Calu3 (cell line): ENCODE measurements at regions not wholly inside any gene's neighbourhood (a gene's known extent, or its start where the extent isn't known, plus 50 kb on each side); places are given as distances from the start of the nearest gene placed in this dataset.

Experiments
- BruUV-seq: library from RNA; stranded (reverse); fragments of 400-500 nt; replicated peaks from 2 replicates; lab custom pipeline; 2021; lab: Mats Ljungman, UMichigan
- CTCF ChIA-PET: fragments of 300-600 bp; sonication (Branson Sonifier 250); formaldehyde crosslinking; loops from one replicate; lab custom pipeline; 2022; ENCODE audit warnings: antibody characterized with exemption; lab: Charles Lee
- DNase-seq: peaks from one replicate; pipeline ENCODE4 v3.0.0; 2022
- H3K27ac Mint-ChIP-seq: one replicate; pipeline ENCODE4 v1.8.0; 2022; ENCODE audit warnings: mixed read lengths; ENCODE audit not compliant: unreplicated experiment
- H3K27me3 Mint-ChIP-seq: one replicate; pipeline ENCODE4 v1.8.0; 2022; ENCODE audit warnings: mixed read lengths; ENCODE audit not compliant: unreplicated experiment
- H3K36me3 Mint-ChIP-seq: one replicate; pipeline ENCODE4 v1.8.0; 2022; ENCODE audit warnings: mild to moderate bottlenecking, moderate library complexity, mixed read lengths; ENCODE audit not compliant: insufficient read depth, unreplicated experiment
- H3K4me1 Mint-ChIP-seq: one replicate; pipeline ENCODE4 v1.8.0; 2022; ENCODE audit warnings: mild to moderate bottlenecking, low read depth, mixed read lengths; ENCODE audit not compliant: unreplicated experiment
- H3K4me3 Mint-ChIP-seq: one replicate; pipeline ENCODE4 v1.8.0; 2022; ENCODE audit warnings: mild to moderate bottlenecking, low read depth, moderate library complexity, mixed read lengths; ENCODE audit not compliant: unreplicated experiment
- H3K9me3 Mint-ChIP-seq: one replicate; pipeline ENCODE4 v1.8.0; 2022; ENCODE audit warnings: low read depth, mixed read lengths; ENCODE audit not compliant: unreplicated experiment
- CTCF ChIP-seq: fragments of 200-600 bp; IDR thresholded peaks from one replicate; pipeline ENCODE4 v1.8.0; 2022; ENCODE audit warnings: antibody characterized with exemption; ENCODE audit not compliant: unreplicated experiment
- intact Hi-C: fragments of 100-400 bp; cut with micrococcal nuclease; formaldehyde crosslinking; loops from one replicate; pipeline ENCODE4 v1.10.0; 2022; ENCODE audit not compliant: unreplicated experiment

- Mint-ChIP-seq H3K36me3 (no peaks in the 10 kb centered on the region), H3K27me3 (no peaks in the 10 kb centered on the region), H3K4me3 (no peak overlapping the region), H3K27ac (no peak overlapping the region), H3K4me1 (no peaks in the 10 kb centered on the region), H3K9me3 (peaks cover 8% of the 10 kb centered on the region)
- no peak for TF ChIP-seq CTCF
- intact Hi-C loops, result no loop called here
- no TSS peak for BruUV-seq
- DNase-seq, result no peak
- CTCF ChIA-PET, result no interaction called here
Measured at GRCh38 chr6:4382362-4382853, 247.0 kb upstream of the ECI2 start.

GRCh38 chr6:4381381-4381780, 246.0 kb upstream of the ECI2 start:
- intact Hi-C loops, result no loop called here
- Mint-ChIP-seq H3K27me3 (no peaks in the 10 kb centered on the region), H3K4me3 (no peak overlapping the region)

GRCh38 chr6:4380881-4381281, 245.5 kb upstream of the ECI2 start:
- no peak for TF ChIP-seq CTCF
- CTCF ChIA-PET, result no interaction called here
- intact Hi-C loops, result no loop called here
- no peak for DNase-seq
- Mint-ChIP-seq H3K9me3 (peaks cover 5% of the 10 kb centered on the region), H3K27ac (no peak overlapping the region), H3K27me3 (no peaks in the 10 kb centered on the region), H3K36me3 (no peaks in the 10 kb centered on the region), H3K4me3 (no peak overlapping the region), H3K4me1 (no peaks in the 10 kb centered on the region)
- no TSS peak for BruUV-seq

More at GRCh38 chr6:4381381-4381780, 246.0 kb upstream of the ECI2 start:
- no TSS peak for BruUV-seq
- Mint-ChIP-seq H3K4me1 (no peaks in the 10 kb centered on the region), H3K9me3 (peaks cover 8% of the 10 kb centered on the region), H3K27ac (no peak overlapping the region), H3K36me3 (no peaks in the 10 kb centered on the region)
- CTCF ChIA-PET, result no interaction called here
- TF ChIP-seq CTCF, result no peak
- no peak for DNase-seq

- no peak for DNase-seq
- no peaks in the 10 kb centered on the region for H3K36me3 Mint-ChIP-seq
- H3K4me3 Mint-ChIP-seq, result no peak overlapping the region
- H3K4me1 Mint-ChIP-seq, result no peaks in the 10 kb centered on the region
- intact Hi-C loops, result no loop called here
- CTCF ChIA-PET, result no interaction called here
- H3K27me3 Mint-ChIP-seq, result no peaks in the 10 kb centered on the region
- TF ChIP-seq CTCF, result no peak
- no peak overlapping the region for H3K27ac Mint-ChIP-seq
- peaks cover 5% of the 10 kb centered on the region for H3K9me3 Mint-ChIP-seq
- BruUV-seq, result no TSS peak
Measured at GRCh38 chr6:4379958-4380357, 244.6 kb upstream of the ECI2 start.
